ENCODE measurements at regions not wholly inside any gene's neighbourhood (a gene's known extent, or its start where the extent isn't known, plus 50 kb on each side); places are given as distances from the start of the nearest gene placed in this dataset.

DNA sequence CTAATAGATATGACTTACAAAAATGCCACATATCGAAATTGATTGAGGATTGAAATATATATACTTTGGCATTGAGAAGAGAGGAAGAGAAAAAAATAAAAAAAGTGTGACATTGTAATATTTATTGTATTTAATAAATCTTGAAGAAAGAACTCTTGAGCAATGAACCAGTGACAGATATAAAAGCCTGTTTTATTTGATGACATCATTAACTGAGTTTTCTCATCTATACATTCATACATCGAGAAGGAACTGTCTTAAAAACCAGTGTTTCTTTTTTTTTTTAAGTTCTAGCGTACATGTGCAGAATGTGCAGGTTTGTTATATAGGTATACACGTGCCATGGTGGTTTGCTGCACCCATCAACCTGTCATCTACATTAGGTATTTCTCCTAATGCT is 368.2 kb downstream of the SNAPC1 start:
- no peak for DNase-seq (ENCODE audit: low read depth in 4 of 4, low spot score in 3 of 4)

GRCh38 chr14:62133776-62134550 is 371.7 kb downstream of the SNAPC1 start:
- no peak for DNase-seq (ENCODE audit: low read depth in 4 of 4, low spot score in 3 of 4)

DNA sequence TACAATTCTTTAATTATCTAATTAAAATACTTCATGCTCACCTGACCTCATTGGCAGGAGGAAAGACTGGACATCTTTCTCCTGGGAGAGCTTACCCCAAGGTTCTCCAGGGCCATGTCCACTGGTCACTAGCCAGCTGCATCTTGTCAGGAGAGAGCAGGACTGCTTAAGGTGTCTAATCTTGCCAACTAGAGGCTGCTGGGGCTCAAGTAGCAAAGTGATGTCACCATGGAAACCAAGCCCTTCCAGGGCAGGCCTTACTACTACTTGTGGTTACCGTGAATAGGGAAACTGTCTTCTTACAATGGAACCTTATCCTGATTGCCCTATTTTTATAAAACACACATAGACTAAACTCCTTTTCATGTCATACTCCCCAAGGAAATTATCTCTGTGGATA is 376.4 kb downstream of the SNAPC1 start:
- DNase-seq (ENCODE audit: low read depth in 4 of 4, low spot score in 3 of 4): no peak

GRCh38 chr14:62141139-62141538 is 378.9 kb downstream of the SNAPC1 start:
- DNase-seq (ENCODE audit: low read depth in 4 of 4, low spot score in 3 of 4): no peak

DNA sequence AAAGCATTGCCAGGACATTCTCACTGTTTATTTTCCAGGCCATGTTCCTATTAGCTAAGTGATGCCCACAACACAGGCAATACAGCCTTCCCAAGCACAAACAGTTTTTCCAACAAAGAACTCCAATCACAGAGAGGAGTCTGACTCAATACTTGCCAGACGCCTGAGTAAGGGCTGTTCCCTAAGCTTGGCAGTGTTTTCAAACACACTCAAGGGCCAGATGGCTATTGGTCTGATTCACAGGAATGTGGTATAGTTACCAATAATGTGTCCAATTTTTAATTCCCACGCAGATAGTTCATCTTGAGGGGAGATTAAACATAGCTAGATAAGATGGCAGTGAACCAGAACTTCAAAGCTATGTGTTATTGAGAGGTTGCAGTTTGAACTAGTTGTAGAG is 381.0 kb downstream of the SNAPC1 start:
- no peak for DNase-seq (ENCODE audit: low read depth in 4 of 4, low spot score in 3 of 4)

DNA sequence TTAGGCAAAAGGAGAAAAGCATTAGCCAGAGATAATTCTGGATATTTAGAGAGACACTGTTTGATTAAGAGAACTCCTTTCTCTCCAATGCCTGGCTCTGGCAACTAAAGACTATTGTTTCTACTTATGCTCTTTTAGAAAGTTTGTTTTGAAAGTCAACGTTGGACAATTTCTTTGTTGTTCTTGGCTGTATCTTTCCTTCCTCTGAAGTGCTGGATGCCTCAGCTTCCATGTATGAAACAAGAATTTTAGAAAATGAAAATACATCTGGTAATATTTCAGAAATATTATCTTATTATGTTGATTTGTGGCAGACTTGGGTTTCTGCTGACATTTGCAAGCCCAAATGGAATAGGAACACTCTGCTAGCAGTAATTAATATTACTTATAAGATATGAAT is 382.6 kb downstream of the SNAPC1 start:
- DNase-seq (ENCODE audit: low read depth in 4 of 4, low spot score in 3 of 4): no peak

DNA sequence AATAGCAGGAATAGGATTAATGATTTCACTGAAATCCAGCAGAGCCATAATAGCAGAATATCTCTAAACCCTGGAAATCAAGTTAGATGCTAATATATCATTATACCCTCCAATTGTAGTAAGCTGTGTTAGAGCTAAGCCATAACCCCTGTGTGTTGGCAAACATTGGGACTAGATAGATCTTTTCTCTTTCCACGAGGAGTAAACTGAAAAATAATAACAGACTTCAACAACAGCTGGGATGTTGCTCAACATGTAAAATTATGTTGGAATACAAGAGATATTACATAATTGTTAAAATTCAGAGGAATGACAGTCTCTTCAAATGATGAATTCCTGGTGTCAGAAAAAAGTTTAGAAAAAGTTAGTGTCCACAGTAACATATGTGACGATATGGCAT is 383.8 kb downstream of the SNAPC1 start:
- DNase-seq (ENCODE audit: low read depth in 4 of 4, low spot score in 3 of 4): no peak

- DNase-seq (ENCODE audit: low read depth in 4 of 4, low spot score in 3 of 4): no peak
These were observed 393.8 kb downstream of the SNAPC1 start for GRCh38 chr14:62156052-62156451.

GRCh38 chr14:62158779-62159178 is 396.6 kb downstream of the SNAPC1 start:
- no peak for DNase-seq (ENCODE audit: low read depth in 4 of 4, low spot score in 3 of 4)

GRCh38 chr14:62159314-62159713 is 397.1 kb downstream of the SNAPC1 start:
- DNase-seq (ENCODE audit: low read depth in 4 of 4, low spot score in 3 of 4): no peak

DNA sequence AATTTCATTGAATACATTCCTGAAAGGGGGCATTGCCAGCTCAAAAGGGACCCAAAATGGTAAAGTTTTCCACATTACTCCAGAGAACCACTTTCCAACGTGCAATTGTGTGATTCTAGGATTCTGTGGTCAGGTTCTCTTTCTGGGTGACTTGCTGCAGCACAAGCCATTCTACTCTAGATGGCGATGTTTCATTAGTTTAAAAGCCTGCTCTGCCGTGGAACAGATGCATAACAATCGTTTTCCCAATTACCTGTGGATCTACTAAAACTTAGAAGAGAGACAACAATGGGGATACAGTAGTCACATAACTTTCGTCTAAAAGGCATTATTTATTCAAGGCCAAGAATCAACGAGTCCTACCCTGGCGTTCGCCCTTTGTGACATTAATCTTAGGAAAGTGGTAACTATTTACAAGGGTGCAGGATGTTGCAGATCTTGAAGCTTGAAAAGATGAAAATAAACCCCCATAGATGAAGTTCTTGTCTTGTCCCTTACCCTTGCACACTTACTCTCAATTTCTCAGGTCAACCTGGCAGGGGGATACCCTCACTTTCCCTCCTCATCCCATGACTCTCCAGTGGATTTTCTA is 400.9 kb downstream of the SNAPC1 start:
- peak; percentile 14 to 41 (median 28) for DNase-seq (ENCODE audit: low read depth in 4 of 4, low spot score in 3 of 4)

DNA sequence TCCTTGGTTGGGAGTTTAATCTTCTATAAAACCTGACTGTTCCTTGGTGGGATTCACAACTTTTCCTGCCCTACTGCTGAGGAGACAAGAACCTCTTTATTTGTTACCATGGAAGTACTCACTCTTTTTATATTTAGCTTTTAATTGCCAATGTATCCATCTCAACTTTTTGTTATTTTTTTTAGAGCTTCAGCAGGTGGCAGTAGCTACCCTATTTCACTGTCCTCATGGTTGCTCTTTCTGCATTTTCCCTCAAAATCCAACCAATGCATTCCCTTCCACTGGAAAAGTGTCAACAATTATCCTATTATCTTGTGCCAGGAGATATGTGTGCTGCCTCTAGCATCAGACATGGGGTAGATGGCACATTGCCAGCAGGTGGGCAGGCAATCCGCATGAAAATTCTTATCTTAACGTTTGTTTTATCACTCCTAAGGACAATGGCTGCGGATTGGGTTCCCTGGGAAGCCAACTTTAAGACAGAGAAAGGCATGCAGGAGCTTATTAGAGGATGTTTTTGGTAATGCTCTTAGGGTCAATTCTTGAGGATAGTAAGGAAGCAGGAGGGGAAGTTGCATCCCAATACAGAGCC is 406.4 kb downstream of the SNAPC1 start:
- DNase-seq (ENCODE audit: low read depth in 4 of 4, low spot score in 3 of 4): no peak

DNA sequence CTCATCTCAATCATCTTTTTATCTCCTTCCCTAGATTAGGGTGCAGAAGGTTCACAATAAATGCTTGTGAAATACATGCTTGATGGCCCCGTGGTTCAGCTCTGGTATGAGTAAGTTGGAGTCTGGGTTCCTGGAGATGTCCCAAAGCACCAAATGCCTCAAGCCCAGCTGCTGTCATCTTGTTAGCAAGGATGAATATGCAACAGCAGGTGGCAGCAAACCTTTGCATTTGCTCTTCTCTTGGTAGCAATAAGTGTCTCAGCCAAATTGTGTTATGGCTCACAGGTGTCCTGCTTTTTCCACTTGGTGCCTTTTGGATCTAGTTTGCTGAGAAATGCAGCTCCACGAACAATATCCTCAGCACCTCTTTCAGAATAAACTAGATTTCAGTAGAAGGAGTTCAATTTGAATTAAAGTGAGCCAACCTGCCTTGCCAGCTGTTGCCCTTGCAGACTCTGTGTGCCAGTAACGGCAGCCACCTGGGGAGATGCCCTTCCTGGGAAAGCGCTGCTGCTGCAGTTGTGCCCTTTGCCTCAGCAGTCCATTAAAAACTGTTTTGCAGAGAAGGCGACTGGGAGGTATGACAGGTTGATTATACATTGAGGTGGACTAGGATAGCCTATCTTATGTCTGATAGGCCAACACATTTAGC is 417.3 kb downstream of the SNAPC1 start:
- peak; percentile 43 to 47 (median 46) for DNase-seq (ENCODE audit: low read depth in 4 of 4, low spot score in 3 of 4)

GRCh38 chr14:62181591-62181990 is 419.4 kb downstream of the SNAPC1 start:
- DNase-seq (ENCODE audit: low read depth in 4 of 4, low spot score in 3 of 4): no peak

- no peak for DNase-seq (ENCODE audit: low read depth in 4 of 4, low spot score in 3 of 4)
These were observed 422.9 kb downstream of the SNAPC1 start for GRCh38 chr14:62185078-62185477.

DNA sequence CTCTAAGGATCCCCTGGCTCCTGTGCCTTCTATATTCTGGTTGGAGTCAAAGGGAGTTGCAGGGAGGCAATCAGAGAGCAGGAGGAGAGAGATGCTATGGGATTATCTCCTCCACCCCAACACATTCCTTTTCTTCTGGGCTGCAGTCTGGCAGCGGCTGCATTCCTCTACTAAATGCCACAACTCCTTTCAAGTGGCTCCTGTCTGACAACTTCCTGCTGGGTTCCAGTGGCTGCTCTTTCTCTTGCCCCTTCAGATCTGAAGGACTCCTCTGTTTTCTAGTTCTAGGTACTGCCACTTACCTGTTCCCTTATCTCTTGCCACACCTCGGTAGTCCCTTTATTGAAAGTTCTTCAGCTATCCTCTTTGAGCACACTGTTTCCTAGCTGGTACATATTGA is 425.0 kb downstream of the SNAPC1 start:
- DNase-seq (ENCODE audit: low read depth in 4 of 4, low spot score in 3 of 4): no peak

- DNase-seq (ENCODE audit: low read depth in 4 of 4, low spot score in 3 of 4): no peak
These were observed 427.5 kb downstream of the SNAPC1 start for GRCh38 chr14:62189698-62190097.

- DNase-seq (ENCODE audit: low read depth in 4 of 4, low spot score in 3 of 4): no peak
These were observed 444.2 kb downstream of the SNAPC1 start for GRCh38 chr14:62206456-62206855.

- no peak for DNase-seq (ENCODE audit: low read depth in 4 of 4, low spot score in 3 of 4)
These were observed 447.2 kb downstream of the SNAPC1 start for GRCh38 chr14:62209287-62209899.

DNA sequence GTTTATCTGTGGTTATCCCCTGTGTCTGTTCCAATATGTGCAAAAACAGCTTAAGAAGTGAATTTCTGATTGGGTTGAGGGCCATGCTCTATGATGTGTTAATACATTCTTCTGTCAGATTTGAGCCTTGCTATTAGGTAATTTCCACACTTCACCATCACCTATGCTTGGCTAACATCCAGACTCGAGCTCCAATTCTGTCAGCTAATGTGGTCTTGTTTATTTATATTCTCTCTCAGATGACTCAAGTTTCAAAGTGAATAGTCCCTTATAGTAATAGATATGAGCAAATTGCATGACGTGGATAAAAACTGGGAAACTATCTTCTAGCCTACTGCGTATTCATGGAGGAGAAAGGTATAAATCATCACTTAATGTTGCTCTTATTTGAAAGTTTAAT is 451.3 kb downstream of the SNAPC1 start:
- no peak for DNase-seq (ENCODE audit: low read depth in 4 of 4, low spot score in 3 of 4)

- no peak for DNase-seq (ENCODE audit: low read depth in 4 of 4, low spot score in 3 of 4)
These were observed 453.9 kb downstream of the SNAPC1 start for GRCh38 chr14:62216121-62216520.
